ENCODE measurements at regions not wholly inside any gene's neighbourhood (a gene's known extent, or its start where the extent isn't known, plus 50 kb on each side); places are given as distances from the start of the nearest gene placed in this dataset.

GRCh38 chr18:45253056-45253565, 362.2 kb upstream of the SLC14A2 start:
- no peak for TF ChIP-seq POLR2AphosphoS5 (IDR thresholded peaks at IDR 0.05)
- no peak for TF ChIP-seq POLR2A (IDR thresholded peaks at IDR 0.05)
- TF ChIP-seq, protein P1, sequence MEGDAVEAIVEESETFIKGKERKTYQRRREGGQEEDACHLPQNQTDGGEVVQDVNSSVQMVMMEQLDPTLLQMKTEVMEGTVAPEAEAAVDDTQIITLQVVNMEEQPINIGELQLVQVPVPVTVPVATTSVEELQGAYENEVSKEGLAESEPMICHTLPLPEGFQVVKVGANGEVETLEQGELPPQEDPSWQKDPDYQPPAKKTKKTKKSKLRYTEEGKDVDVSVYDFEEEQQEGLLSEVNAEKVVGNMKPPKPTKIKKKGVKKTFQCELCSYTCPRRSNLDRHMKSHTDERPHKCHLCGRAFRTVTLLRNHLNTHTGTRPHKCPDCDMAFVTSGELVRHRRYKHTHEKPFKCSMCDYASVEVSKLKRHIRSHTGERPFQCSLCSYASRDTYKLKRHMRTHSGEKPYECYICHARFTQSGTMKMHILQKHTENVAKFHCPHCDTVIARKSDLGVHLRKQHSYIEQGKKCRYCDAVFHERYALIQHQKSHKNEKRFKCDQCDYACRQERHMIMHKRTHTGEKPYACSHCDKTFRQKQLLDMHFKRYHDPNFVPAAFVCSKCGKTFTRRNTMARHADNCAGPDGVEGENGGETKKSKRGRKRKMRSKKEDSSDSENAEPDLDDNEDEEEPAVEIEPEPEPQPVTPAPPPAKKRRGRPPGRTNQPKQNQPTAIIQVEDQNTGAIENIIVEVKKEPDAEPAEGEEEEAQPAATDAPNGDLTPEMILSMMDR (IDR thresholded peaks at IDR 0.05 in 8 of 11, conservative IDR thresholded peaks at IDR 0.05 in 3 of 11) = no peak
